C4-2B (cell line): ENCODE measurements at regions not wholly inside any gene's neighbourhood (a gene's known extent, or its start where the extent isn't known, plus 50 kb on each side); places are given as distances from the start of the nearest gene placed in this dataset.

Experiments
- CTCF ChIP-seq: fragments of 450-650 bp; conservative IDR thresholded peaks from 2 replicates; pipeline ENCODE4 v1.5.1; 2017; ENCODE audit warnings: mild to moderate bottlenecking
- ZFX ChIP-seq: fragments of 450-650 bp; IDR thresholded peaks from 2 replicates; pipeline ENCODE4 v1.6.1; 2017

- TF ChIP-seq CTCF (no peak), ZFX (no peak)
Measured at GRCh38 chr3:104526901-104527401, 839.8 kb upstream of the ALCAM start.
